Activated naive CD4-positive, alpha-beta T cell treated with anti-CD3 and anti-CD28 coated beads, Interleukin-2, amount 50 U/mL, for 24 hours (primary cell): ENCODE measurements at regions not wholly inside any gene's neighbourhood (a gene's known extent, or its start where the extent isn't known, plus 50 kb on each side); places are given as distances from the start of the nearest gene placed in this dataset.

Experiments
- H3K27ac Mint-ChIP-seq: one replicate; pipeline ENCODE4 v1.8.0; 2021; ENCODE audit warnings: mild to moderate bottlenecking, mixed read lengths
- H3K27me3 Mint-ChIP-seq: one replicate; pipeline ENCODE4 v1.8.0; 2021; ENCODE audit warnings: mixed read lengths
- H3K36me3 Mint-ChIP-seq: one replicate; pipeline ENCODE4 v1.8.0; 2021; ENCODE audit warnings: mixed read lengths
- H3K4me1 Mint-ChIP-seq: one replicate; pipeline ENCODE4 v1.8.0; 2021; ENCODE audit warnings: mixed read lengths
- H3K4me3 Mint-ChIP-seq: one replicate; pipeline ENCODE4 v1.8.0; 2021; ENCODE audit warnings: mild to moderate bottlenecking, mixed read lengths
- H3K9me3 Mint-ChIP-seq: one replicate; pipeline ENCODE4 v1.8.0; 2021; ENCODE audit warnings: mixed read lengths

DNA sequence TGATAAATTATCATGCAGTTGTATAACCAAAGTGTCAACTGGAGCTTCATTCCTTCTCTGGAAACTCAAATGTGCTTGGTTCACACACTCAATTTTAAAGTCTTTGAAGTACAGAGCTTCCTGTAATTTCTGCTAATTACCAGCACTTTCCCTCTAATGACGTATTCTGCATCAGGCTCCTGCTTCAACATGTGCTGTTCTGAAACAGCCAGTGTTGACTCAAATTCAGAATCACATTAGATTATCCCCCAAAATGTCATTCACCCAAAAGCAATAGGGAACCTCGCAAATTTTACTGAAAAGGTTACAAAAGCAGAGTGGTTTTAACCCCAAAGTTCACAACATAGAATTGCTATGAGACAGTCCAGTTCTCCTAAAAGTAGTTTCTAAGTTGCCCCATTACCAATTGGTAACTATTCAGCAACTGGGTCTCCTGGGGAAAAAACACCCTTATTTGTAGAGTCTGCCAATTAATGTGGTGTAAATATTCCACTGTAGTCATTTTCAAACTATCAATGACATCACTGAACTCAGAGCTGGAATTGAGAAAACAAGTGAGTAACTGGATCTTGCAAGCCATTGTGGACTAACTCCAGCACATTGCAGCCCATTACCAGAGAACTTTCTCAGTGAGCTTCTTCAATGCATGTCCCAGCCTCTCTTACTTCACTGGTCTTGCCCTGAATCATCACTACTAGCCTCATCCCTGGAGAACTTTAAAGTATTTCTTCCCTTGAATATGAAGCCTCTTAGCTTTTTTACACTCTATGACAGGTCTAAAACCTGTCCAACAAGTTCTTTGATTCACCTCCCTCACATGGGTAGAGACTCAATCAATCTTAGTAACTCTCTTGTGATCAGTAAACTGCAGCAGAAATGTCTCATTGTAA lies 955.4 kb downstream of the EFNB2 start:
- Mint-ChIP-seq H3K27ac (no peak overlapping the region), H3K36me3 (no peaks in the 10 kb centered on the region), H3K4me1 (no peaks in the 10 kb centered on the region), H3K27me3 (peaks cover 1% of the 10 kb centered on the region), H3K9me3 (peaks cover 4% of the 10 kb centered on the region), H3K4me3 (no peak overlapping the region)

- Mint-ChIP-seq H3K36me3 (no peaks in the 10 kb centered on the region), H3K9me3 (no peaks in the 10 kb centered on the region), H3K4me1 (no peaks in the 10 kb centered on the region), H3K4me3 (no peak overlapping the region), H3K27ac (no peak overlapping the region), H3K27me3 (peaks cover 1% of the 10 kb centered on the region)
These were observed 962.3 kb downstream of the EFNB2 start for GRCh38 chr13:105573136-105573535.

DNA sequence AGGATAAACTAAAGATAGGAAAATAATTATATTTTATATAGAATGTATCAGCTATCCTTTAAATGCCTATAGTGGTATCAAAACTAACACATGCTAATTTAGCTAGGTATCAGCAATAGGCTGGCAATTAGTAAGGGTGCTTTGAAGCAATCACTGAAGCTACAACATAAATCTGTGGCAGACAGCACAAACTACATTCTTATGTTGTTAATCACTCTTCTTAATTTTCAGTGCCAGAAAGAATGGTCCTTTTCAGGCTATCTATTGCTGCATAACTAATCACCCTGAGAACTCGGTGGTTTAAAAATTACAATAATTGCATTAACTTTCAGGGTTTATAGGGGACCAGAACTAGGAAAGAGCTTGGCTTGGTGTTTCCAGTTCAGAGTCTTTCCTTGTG lies 963.1 kb downstream of the EFNB2 start:
- Mint-ChIP-seq H3K27me3 (peaks cover 1% of the 10 kb centered on the region), H3K4me3 (no peak overlapping the region), H3K36me3 (no peaks in the 10 kb centered on the region), H3K9me3 (no peaks in the 10 kb centered on the region), H3K4me1 (no peaks in the 10 kb centered on the region), H3K27ac (no peak overlapping the region)

- no peaks in the 10 kb centered on the region for H3K36me3 Mint-ChIP-seq
- no peaks in the 10 kb centered on the region for H3K27me3 Mint-ChIP-seq
- H3K4me1 Mint-ChIP-seq = no peaks in the 10 kb centered on the region
- no peak overlapping the region for H3K4me3 Mint-ChIP-seq
- no peak overlapping the region for H3K27ac Mint-ChIP-seq
- no peaks in the 10 kb centered on the region for H3K9me3 Mint-ChIP-seq
These were observed 965.6 kb downstream of the EFNB2 start for GRCh38 chr13:105569816-105570215.

DNA sequence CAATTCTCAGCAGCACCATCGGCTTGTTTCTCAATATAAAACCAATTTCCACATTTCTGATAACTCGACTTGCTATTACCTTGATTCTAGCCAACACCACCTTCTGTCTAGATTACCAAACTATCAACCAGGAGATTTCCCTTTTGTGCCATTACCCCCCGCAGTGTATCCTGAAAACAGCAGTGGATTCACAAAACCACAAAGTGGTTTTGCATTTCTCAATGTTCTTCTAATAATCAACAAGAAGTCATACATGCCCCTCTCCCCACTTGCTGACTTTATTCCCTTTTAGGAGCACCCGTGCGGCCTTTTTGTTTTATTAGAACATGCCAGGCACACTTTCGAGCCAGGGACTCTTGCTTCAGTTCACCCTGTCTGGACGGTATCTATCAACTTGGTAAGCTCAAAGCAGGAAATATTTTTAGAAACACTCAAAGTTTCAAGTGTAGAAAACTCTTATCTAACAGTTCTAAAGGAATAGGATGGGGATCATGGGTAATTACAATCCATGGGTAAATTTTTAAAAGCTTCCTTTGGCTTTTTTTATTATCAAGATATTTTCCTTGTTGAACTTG lies 967.4 kb downstream of the EFNB2 start:
- no peaks in the 10 kb centered on the region for H3K36me3 Mint-ChIP-seq
- H3K4me1 Mint-ChIP-seq = no peaks in the 10 kb centered on the region
- no peak overlapping the region for H3K4me3 Mint-ChIP-seq
- no peak overlapping the region for H3K27ac Mint-ChIP-seq
- no peaks in the 10 kb centered on the region for H3K9me3 Mint-ChIP-seq
- H3K27me3 Mint-ChIP-seq = no peaks in the 10 kb centered on the region

GRCh38 chr13:105565136-105565727 lies 970.2 kb downstream of the EFNB2 start:
- Mint-ChIP-seq H3K9me3 (no peaks in the 10 kb centered on the region), H3K27ac (no peak overlapping the region), H3K36me3 (no peaks in the 10 kb centered on the region), H3K4me3 (no peak overlapping the region), H3K4me1 (no peaks in the 10 kb centered on the region), H3K27me3 (no peaks in the 10 kb centered on the region)

DNA sequence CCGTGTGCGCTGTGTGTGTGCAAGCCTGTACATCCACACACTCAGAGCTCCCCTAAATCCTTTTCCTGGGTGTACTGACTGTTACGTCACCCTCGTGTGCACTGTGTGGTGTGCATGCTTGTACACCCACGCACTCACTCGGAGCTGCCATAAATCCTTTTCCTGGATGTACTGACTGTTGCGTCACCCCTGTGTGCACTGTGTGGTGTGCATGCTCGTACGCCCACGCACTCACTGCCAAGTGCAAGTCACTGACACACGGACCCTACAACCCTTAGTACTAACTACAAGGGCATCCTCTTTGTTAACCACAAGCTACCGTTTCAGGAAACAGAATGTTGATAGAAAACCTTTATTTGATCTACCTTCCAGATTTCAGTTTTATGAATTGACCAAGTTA lies 983.4 kb downstream of the EFNB2 start:
- Mint-ChIP-seq H3K4me3 (no peak overlapping the region), H3K36me3 (no peaks in the 10 kb centered on the region), H3K27ac (no peak overlapping the region)

DNA sequence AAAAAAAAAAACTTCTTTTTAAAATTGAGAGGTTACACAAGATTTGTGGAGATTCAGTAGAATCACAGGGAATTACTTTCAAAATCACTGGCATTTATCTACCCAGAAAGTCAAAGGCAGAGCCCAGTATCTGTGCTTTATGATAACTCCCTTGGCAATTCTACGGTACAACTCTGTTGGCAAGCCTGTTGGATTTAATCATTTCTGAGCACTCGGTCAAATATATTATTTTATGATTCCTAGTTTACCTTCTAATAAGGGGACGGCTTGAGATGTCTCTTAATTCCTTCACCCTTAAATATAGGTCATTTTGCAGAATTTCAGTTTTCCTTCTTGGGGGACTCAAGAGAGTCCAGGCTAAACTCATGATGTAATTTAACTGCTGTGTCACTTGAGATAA lies 987.6 kb downstream of the EFNB2 start:
- no peaks in the 10 kb centered on the region for H3K9me3 Mint-ChIP-seq
- no peaks in the 10 kb centered on the region for H3K27me3 Mint-ChIP-seq
- H3K27ac Mint-ChIP-seq = no peak overlapping the region

More for the DNA sequence above, 983.4 kb downstream of the EFNB2 start:
- Mint-ChIP-seq H3K9me3 (no peaks in the 10 kb centered on the region), H3K4me1 (no peaks in the 10 kb centered on the region), H3K27me3 (no peaks in the 10 kb centered on the region)

GRCh38 chr13:105545811-105546210 lies 989.7 kb downstream of the EFNB2 start:
- H3K4me1 Mint-ChIP-seq = no peaks in the 10 kb centered on the region
- H3K9me3 Mint-ChIP-seq = no peaks in the 10 kb centered on the region
- H3K27me3 Mint-ChIP-seq = no peaks in the 10 kb centered on the region
- H3K4me3 Mint-ChIP-seq = no peak overlapping the region
- H3K27ac Mint-ChIP-seq = no peak overlapping the region
- H3K36me3 Mint-ChIP-seq = no peaks in the 10 kb centered on the region

More for the DNA sequence above, 987.6 kb downstream of the EFNB2 start:
- no peak overlapping the region for H3K4me3 Mint-ChIP-seq
- no peaks in the 10 kb centered on the region for H3K4me1 Mint-ChIP-seq
- H3K36me3 Mint-ChIP-seq = no peaks in the 10 kb centered on the region

DNA sequence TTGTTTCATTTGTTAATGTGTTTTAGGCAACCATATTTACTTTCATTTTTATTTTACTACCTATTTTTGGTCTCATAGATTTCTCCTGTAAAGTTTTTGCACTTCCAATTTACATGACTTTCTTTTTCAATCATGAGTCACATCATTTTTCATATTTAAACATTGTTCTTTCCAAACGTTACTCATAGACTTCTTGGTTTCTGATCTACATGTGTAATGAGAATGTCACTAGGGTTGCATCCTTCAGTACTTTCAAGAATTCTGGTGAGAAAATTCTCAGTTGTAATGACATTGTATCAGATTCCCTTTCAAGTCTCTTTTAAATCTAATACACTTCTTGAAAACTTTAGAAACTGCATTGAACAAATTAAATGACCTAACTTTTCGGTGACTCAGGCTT lies 991.7 kb downstream of the EFNB2 start:
- no peaks in the 10 kb centered on the region for H3K36me3 Mint-ChIP-seq
- H3K27ac Mint-ChIP-seq = no peak overlapping the region
- no peaks in the 10 kb centered on the region for H3K9me3 Mint-ChIP-seq
- H3K4me1 Mint-ChIP-seq = no peaks in the 10 kb centered on the region
- H3K27me3 Mint-ChIP-seq = no peaks in the 10 kb centered on the region
- H3K4me3 Mint-ChIP-seq = no peak overlapping the region

DNA sequence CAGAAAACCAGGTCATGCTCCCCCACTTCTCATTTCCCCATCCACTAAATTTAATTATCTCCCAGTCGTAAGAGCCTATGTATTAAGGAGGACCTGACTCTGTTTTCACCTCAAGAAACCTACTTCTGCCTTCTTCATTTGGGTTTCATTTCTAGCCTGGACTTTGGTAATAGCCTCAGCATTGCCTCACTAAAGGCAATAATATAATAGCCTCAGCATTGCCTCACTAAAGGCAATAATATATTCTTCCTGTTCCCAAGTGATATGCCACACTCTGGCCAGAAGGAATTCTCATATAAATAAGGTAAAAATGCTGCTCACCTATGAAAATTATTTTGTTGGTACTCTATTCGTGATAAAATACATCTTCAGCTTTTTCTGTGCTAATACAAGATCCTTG lies 993.9 kb downstream of the EFNB2 start:
- Mint-ChIP-seq H3K9me3 (no peaks in the 10 kb centered on the region), H3K27me3 (no peaks in the 10 kb centered on the region), H3K36me3 (no peaks in the 10 kb centered on the region), H3K4me1 (no peaks in the 10 kb centered on the region), H3K27ac (no peak overlapping the region), H3K4me3 (no peak overlapping the region)

GRCh38 chr13:105538346-105538745 lies 997.1 kb downstream of the EFNB2 start:
- Mint-ChIP-seq H3K27me3 (no peaks in the 10 kb centered on the region), H3K27ac (no peak overlapping the region), H3K36me3 (no peaks in the 10 kb centered on the region), H3K4me1 (no peaks in the 10 kb centered on the region), H3K9me3 (no peaks in the 10 kb centered on the region), H3K4me3 (no peak overlapping the region)

DNA sequence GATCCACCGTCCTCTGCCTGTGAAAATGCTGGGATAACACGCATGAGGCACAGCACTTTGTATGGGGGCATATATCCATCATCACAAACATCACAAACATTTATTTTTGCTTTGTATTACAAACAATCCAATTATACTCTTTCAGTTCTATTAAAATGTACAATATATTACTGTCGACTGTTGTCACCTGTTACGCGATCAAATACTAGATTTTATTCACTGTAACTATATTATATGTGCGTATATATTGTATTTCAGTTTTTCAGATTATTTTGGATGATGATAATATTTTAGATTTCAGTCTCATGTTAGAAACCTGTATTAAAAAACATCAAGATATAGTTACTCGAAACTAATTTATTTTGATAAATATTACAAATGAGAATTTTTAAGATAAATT lies 998.3 kb downstream of the EFNB2 start:
- H3K4me3 Mint-ChIP-seq = no peak overlapping the region
- no peak overlapping the region for H3K27ac Mint-ChIP-seq
- no peaks in the 10 kb centered on the region for H3K4me1 Mint-ChIP-seq
- H3K36me3 Mint-ChIP-seq = no peaks in the 10 kb centered on the region
- no peaks in the 10 kb centered on the region for H3K27me3 Mint-ChIP-seq
- no peaks in the 10 kb centered on the region for H3K9me3 Mint-ChIP-seq

DNA sequence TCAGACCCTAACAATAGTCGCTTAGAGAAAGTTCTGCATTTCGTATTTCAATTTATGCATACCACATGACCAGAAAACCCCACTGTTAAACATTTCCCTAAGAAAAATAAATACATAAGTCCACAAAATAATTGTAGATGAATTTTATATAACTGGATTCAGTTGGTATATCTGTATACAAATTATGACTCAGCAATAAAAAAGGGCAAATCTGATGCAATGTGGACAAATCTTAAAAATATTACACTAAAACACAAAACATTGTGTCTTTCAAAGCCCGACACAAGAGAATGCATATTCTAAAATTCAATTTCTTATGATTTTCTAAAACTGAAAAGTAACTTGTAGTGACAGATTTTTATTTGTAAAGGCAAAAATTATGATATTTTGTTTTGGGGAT lies 1005.0 kb downstream of the EFNB2 start:
- no peaks in the 10 kb centered on the region for H3K9me3 Mint-ChIP-seq
- H3K27ac Mint-ChIP-seq = no peak overlapping the region
- no peaks in the 10 kb centered on the region for H3K4me1 Mint-ChIP-seq

DNA sequence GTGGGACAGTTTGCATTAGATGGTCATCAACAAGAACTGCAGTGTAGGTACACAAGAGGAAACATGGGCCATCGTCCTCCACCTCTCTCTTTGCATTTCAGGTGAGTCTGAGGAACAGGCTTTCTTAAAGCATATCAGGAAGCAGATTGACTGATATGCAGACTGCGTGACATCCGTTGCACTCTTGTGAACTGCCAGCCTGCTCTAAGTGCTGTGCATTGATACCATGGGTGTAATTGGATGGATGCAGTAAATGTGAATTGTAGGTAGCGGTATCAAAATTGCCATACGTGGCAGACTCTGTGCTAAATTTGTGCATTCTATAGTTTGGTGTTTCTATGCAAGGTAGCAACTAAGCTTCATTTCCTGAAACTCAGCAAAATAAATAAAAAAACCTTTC lies 1008.3 kb downstream of the EFNB2 start:
- H3K27ac Mint-ChIP-seq = no peak overlapping the region
- no peaks in the 10 kb centered on the region for H3K4me1 Mint-ChIP-seq
- H3K4me3 Mint-ChIP-seq = no peak overlapping the region
- no peaks in the 10 kb centered on the region for H3K9me3 Mint-ChIP-seq
- no peaks in the 10 kb centered on the region for H3K36me3 Mint-ChIP-seq
- peaks cover 4% of the 10 kb centered on the region for H3K27me3 Mint-ChIP-seq

More for the DNA sequence above, 1005.0 kb downstream of the EFNB2 start:
- Mint-ChIP-seq H3K36me3 (no peaks in the 10 kb centered on the region), H3K27me3 (peaks cover 3% of the 10 kb centered on the region), H3K4me3 (no peak overlapping the region)

DNA sequence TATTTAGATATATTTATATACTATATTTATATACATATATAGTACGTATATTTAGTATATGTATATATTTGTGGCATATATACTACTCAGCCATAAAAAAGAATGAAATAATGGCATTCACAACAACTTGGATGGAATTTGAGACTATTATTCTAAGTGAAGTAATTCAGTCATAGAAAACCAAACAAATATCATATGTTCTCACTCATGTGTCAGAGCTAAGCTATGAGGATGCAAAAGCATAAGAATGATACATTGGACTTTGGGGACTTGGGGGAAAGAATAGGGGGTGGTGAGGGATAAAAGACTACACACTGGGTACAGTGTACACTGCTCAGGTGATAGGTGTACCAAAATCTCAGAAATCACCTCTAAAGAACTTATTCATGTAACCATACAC lies 1015.7 kb downstream of the EFNB2 start:
- no peaks in the 10 kb centered on the region for H3K36me3 Mint-ChIP-seq
- no peaks in the 10 kb centered on the region for H3K27me3 Mint-ChIP-seq
- no peak overlapping the region for H3K4me3 Mint-ChIP-seq
- H3K27ac Mint-ChIP-seq = no peak overlapping the region
- H3K4me1 Mint-ChIP-seq = no peaks in the 10 kb centered on the region
- no peaks in the 10 kb centered on the region for H3K9me3 Mint-ChIP-seq
